GM18868 (cell line): ENCODE measurements at regions not wholly inside any gene's neighbourhood (a gene's known extent, or its start where the extent isn't known, plus 50 kb on each side); places are given as distances from the start of the nearest gene placed in this dataset.

Source experiments
- ATAC-seq: cut with Tn5 transposase; IDR thresholded peaks from one replicate; pipeline ENCODE4 v1.9.1; 2021; ENCODE audit warnings: mild to moderate bottlenecking, moderate library complexity; ENCODE audit not compliant: unreplicated experiment

DNA sequence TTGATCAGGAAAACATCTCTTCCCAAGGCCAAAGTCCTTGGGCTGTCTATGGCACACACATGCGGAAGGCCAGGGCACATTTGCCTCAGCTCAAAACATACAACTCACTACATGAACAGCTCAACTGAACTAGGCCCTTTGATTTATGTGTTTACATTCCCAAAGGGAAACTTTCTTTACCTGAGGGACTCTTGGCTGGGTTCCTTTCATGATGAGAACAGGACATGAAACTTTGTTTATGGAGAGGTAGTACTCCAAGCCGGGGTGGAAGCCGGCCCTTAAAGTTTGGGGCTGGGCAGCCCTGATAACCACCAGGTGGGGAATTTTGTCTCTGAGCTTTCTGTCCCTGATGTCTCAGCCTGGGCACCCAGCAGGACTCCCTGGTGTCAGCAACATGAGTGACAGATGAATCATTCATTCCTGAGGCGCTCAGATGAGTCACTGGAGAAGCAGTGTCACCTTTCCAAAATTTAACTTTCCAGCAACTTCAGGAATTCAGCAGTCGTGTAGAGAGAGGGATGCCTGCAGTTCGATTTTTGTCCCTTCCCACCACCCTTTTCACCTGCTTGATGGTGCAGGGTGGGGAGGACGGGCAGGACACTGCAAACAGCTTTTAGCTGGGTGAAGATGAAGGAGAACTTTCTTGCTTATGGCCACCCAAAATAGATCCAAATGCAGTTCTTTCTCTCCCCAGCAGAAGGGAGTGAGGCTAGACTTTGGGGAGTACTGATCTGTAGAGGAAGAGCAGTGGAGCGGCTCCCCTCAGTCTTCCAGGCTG, 331.6 kb downstream of the DYSF start:
- no peak for ATAC-seq

DNA sequence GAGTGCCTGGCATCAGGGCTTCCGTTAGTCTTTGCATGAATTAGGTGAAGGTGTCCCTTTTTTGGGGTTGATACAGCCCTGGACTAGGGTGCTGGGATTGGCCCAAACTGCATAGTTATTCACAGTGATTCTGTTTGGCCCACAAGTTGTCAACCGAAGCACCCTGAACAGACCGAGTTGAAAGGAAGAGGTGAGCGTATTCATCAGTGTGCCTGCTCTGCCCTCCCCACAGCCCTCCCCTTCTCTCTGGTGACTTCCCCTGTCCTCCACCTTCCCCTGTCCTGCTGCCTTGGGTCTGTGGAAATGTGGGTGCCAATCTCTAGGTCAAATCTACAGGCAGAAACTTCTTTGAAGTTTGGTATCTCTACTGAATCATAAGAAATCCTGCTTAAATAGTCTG, 330.5 kb downstream of the DYSF start:
- no peak for ATAC-seq

DNA sequence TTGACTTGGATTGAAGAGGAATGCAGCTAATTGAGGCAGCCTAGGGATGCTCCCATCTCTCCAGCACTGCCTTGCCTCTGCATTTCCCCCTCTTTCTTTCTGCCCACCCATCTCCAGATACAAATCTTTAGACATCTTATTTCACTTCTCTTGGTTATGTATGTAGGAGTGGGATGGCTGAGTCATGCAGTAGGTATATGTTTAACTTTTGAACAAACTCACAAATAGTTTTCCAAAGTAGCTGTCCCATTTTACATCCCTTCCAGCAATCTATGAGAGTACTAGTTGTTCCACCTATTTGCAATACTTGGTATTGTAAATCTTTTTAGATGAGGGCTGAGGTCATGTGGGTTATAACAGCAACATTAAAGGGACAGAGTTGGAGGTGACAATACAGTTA, 329.9 kb downstream of the DYSF start:
- ATAC-seq = no peak

DNA sequence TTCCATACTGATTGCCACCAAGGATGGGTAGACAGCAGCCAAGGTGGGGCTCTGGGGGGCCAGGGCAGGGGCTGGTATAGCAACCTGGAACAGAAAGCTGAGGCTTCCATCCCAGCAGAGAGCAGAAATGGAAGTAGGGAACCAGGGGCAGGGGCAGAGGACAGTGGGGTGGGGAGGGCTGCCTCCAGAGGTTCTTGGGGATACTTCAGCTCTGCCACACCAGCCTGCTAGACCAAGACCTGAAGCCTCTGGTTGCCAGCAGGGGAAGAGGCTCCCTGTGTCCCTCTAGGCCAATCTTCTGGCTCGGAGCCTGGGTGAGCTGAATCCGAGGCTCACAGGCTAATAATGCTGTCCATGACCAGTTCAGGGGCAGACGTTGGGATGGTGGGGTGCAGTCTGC, 329.0 kb downstream of the DYSF start:
- no peak for ATAC-seq

DNA sequence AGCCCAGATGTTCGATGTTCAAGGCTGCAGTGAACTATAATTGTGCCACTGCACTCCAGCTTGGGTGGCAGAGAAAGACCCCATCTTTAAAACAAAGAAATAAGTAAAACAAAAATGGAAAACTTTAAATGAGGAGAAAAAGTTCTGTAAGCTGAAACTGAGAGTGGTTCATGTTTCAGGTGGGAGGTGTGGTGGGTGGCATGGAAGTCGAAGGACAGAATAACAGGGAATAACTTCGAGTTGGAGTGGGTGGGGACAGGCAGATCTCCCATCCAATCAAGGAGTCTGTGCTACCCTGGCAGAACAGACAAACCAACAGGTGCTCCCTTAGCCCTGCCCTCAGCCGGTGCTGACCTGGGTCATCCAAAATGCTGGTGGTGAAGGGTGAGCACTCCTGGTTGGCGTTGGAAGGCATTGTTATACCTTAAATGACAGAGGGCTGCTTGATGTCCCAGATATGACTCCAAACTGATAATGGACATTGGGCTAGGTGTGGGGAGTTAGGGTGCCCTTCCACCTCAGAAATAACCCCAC, 328.4 kb downstream of the DYSF start:
- ATAC-seq = no peak

DNA sequence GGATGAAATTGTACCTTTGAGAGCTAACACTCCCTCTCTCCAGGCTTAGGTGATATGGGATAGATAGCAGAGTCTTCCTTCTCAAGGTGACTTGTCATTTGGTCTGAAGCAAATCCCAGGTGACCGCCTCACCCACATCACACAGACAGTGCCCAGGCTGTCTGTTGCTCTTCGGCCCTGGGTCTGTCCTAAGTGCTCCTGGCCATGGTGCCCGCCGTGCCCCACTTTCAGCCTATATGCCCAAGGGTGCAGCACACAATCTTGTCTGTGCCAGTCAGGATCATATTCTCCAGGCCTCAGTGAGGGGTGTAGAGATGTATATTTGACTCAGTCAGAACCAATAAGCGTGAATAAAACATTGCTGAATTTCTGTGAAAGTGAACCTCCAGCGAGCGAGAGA, 326.8 kb downstream of the DYSF start:
- ATAC-seq = no peak

DNA sequence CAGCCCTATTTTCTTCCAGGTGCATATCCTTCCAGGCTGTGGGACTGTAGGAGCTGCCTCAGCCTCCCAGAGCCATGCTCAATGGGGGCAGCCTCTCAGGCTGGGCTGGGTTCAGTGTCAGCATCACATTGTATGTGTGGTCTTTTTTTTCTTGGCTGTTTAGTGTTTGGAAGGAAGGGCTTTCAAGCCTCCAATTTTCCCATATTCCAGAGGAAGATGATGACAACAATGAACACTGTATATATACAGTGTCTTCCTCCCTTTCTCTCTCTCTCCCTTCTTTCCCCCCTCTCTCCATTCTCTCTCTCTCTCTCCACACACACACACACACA, 326.4 kb downstream of the DYSF start:
- no peak for ATAC-seq

DNA sequence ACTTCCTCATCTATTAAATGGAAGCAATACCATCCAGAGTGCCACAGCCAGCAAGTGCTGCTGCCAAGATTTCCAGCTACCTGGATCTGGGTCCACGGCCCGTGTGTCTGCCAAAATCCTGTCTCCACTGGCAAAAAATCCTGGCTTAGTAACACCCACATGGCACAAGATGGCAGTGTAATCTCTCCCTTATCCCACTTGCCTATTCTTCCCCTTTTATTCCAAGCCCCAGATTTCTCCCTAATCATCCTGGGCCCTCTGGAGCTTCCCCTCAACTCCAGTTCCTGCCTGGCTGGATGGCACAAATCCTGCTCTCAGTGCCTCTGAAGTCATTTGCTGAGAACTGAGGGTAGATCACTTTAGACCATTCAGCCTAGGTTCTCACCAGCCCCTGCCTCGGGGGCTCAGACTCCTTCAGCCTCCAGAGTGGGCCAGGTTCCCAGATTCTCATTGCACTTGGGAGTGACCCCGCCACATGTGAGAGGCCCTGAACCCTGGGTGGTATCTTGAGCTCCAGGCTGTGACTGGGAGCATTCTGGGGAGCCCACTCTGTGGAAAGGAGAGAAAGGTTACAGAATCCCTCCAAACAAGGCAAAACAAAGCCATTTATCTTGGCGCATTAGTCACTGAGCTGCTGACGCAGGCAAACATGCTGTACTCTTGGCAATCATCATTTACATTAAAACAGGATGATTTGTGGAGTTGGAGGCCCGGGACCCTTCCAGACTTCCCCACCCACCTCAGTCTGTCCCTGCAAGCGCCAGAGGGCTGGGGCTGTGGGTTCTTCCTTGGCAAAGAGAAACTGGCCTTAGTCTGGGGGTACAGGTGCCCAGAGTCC, 325.8 kb downstream of the DYSF start:
- no peak for ATAC-seq

DNA sequence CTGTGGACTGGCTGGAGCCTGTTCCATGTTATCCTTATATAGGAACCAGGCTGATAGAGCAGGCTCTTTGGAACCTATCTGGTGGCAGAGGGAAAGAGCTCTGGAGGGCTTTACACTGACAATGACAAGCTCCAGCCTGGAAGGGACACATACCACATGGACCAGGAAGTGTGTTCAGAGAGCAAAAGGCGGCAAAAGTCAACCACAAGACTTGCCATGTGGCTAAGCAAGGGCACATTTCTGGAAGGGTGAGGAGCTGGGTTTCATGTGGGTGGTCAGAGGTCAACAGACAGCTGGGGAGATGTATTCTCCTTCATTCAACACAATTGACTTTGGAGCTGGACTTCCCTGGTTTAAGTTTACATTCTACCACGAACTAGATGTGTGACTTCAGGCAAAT, 325.2 kb downstream of the DYSF start:
- no peak for ATAC-seq

DNA sequence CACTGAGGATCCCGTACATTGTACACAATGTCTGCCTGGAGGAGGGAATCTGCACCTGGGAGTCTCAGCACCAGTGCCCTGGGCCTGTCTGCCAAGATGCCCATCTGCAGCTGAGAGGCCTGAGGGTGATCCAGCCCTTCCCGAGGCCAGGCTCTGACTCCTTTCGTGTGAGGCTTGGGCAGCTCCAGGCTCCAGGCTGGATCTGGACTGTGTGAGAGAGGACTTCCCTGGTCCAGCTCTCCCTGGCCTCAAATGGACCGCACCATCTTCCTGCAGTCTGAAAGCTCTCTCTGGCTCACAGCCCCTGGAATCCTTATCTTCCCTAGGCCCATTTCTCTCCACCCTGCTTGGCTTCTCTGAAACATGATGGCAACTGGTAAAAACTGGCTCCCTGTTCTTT, 324.6 kb downstream of the DYSF start:
- no peak for ATAC-seq

DNA sequence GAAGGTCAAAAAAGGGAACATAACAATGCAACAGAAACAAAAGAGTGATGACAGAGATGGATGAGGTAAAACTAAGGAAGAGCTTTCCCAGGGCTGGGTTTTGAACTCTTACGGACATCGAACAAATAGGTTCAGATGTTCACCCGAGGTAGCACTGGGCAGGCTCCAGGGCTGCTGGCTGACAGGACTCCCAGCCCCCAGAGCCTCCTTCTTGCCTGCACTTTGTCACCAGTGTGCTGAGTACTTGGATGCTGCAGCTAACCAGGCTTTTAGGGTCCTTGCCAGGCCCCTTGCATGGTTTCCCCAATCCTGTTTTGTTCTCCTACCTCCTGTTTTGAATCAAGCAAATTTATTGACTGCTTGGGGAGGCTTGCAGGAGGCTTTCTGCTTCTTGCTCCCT, 322.9 kb downstream of the DYSF start:
- ATAC-seq = no peak

DNA sequence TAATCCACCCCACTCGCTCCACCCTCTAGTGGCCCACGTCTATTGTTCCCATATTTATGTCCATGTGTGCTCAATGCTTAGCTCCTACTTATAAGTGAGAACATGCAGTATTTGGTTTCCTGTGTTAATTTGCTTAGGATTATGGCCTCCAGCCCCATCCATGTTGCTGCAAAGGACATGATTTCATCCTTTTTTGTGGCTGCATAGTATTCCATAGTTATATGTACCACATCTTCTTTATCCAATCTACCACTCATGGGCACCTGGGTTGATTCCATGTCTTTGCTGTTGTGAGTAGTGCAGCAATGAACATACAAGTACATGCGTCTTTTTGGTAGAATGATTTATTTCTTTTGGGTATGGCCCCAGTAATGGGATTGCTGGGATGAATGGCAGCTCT, 319.9 kb downstream of the DYSF start:
- no peak for ATAC-seq

DNA sequence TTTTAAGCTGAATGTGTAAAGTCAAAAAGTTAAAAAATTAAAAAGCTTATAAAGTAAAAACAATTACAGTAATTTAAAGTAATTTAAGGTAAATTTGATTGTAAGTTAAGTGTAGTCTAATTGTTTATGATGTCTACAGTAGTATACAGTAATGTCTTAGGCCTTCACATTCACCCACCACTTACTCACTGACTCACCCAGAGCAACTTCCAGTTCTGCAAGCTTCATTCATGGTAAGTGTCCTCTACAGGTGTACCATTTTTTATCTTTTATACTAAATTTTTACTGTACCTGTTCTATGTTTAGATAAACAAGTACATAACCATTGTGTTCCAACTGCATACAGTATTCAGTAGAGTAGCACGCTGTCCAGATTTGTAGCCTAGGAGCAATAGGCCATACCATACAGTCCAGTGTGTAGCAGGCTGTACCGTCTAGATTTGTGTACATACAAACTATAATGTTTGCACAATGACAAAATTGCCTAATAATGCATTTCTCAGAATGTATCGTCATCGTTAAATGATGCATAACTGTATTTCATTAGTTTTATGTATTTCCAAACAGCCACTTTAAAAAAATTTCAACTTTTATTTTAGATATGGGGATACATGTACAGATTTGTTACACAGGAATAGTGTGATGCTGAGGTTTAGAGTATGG, 319.3 kb downstream of the DYSF start:
- no peak for ATAC-seq

DNA sequence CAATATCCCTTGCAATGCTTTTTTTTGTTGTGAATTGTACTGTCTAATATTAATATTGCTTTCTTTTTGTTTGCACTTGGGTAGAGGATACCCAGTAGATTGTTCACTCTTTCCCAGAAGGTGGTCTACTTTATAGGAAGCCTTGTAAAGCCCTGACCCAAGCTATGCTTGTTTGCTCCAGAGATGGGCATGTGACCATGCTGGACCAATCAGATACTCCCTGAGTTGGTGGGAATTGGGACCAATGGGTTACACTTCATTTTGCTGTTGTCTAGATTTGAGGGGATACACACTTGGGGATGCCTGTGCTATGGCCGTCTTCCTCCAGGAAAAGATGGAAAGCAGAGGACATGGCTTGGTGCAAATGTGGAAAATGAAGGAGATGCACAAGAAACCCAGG, 314.3 kb downstream of the DYSF start:
- no peak for ATAC-seq

DNA sequence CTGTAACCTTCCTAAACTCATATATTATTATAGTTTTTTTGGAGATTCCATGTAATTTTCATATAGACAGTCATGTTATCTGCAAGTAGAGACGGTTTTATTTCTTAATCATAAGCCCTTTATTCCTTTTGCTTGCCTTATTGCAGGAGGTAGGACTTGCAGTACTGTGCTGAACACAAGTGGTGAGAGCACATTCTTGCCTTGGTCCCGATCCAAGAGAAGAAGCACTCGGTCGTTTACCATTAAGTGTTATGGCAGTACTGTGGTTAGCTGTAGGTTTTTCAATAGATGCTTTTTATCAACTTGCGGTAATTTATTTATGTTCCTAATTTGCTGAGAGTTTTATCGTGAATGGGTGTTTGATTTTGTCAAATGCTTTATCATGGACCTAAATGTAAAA, 305.7 kb downstream of the DYSF start:
- no peak for ATAC-seq

DNA sequence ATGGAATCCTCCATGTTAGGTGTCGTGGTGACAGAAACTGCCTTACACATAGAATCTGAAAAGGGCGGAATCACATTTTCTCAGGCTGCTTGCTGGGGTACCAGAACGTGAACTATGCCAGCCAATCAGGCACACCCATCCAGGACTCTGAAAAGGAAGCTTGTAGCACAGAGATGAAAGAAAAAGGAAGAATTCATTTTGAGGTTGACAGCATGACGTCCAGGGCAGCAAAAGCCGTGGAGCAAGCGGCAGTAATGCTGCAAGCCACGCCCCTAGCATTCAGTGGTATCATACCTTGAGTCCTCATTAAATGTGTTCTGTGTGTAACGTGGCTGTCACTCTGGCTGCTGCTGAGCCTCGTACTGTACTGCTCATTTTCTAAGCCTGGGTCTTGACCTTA, 304.0 kb downstream of the DYSF start:
- no peak for ATAC-seq

DNA sequence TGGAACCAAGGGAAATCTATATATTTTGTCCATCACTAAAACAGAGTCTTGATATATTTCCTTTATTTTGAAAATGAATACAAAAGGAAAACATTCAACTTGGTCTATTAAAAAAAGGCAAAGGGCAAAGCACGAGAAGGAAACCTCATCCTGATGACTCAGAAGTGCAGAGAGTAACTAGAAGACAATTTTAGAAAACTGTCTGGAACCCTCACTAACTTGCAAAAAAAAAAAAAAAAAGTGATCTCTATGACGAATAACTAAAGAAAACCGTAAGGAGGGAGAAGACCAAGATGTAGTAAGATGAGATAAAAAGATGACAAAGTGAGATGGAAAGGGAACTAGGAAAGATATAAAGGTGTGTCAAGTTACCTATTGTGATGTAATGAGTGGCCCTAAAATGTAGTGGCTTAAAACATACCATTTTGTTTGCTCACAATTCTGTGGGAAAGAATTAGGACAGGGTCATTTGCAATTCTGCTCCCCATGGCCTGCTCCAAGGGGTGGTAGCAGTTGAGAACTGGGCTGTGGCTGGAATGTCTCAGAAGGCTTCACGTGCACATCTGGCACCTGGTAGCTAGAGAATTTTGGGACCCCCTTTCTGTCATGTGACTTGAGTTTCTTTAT, 303.0 kb downstream of the DYSF start:
- no peak for ATAC-seq

DNA sequence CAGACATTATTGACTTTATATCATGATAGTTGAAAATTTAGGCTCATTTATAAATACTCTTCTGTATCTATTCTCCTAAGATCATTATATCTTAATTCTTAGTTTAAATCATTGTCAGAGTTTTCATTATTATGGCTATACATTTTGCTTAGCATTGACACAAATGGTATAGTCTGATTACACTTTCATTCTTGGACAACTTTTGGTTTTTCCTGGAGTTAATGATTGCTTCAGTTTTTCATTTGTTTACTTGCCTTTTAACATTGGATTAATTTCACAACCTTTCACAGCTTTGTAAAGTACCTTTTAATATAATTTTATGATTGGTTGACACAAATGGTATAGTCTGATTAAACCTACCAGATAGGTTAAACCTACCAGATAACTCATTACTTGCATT, 298.2 kb downstream of the DYSF start:
- ATAC-seq = no peak

DNA sequence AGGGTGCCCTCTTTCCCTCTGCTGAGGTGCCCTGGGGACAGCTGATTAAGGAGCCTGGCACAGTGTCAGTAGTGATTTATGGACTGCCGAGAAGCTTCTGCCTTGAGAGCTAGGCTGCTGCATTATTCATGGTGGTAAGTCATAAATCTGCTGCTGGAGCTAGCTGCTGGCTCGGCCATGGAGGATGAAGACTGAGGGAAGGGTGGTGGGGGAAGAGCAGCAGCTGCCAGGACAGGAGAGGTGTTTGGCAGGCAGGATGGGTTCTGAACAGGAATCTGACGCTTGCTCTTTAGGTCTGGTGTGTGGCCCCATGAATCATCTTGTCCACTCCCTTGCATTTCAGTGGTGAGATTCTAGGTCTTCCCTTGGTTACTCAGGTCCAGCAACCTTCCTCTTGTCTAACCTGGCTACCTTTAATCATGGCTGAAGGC, 296.3 kb downstream of the DYSF start:
- ATAC-seq = no peak

DNA sequence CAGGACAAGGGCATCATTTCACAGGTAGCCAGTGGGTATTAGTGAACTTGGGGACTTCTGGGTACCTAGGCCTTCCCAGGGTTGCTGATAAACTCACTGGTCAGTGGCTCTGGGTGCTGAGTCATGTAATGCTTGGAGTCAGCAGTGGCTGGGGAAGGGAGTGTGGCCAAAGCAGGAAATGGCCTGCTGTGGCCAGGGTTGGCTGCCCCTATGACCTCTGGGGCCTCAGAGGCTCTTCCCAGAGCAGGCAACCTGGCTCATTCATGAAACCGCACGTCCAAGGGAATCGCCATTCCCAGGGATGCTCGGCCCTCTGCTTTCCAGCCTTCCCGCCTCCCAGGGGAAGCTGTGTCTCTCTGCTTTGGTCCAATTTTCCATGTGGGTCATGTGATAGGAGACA, 294.9 kb downstream of the DYSF start:
- no peak for ATAC-seq

DNA sequence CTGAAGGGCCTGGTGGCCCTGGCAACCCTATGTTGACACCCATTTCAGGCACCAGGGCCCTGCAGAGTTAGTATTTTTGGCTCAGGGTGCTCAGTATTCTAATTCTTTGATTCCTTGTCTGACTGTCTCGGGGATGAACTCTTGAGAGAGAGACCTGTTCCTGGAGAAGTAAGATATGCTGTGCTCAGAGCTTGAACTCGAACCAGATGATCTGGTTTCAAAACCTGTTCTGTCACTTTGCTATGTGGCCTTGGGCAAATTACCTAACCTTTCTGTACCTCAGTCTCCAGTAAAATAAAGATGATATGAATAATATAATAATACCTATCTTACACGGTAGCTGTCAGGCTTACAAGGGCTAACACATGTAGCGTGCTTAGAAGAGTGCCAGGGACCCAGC, 294.2 kb downstream of the DYSF start:
- ATAC-seq = no peak
